NCI-H2107 treated with DMSO at 0.1 percent for 48 hours (cell line): ENCODE measurements at regions not wholly inside any gene's neighbourhood (a gene's known extent, or its start where the extent isn't known, plus 50 kb on each side); places are given as distances from the start of the nearest gene placed in this dataset.
"Not testable (repeated sequence)": the region's sequence is repeated elsewhere in the genome, so short reads cannot be mapped to it uniquely, and the experiment has no call there.

ENCODE experiments used
- DNase-seq: peaks from one replicate; lab custom pipeline; 2025; ENCODE audit not compliant: unreplicated experiment; lab: John Stamatoyannopoulos, UW

DNA sequence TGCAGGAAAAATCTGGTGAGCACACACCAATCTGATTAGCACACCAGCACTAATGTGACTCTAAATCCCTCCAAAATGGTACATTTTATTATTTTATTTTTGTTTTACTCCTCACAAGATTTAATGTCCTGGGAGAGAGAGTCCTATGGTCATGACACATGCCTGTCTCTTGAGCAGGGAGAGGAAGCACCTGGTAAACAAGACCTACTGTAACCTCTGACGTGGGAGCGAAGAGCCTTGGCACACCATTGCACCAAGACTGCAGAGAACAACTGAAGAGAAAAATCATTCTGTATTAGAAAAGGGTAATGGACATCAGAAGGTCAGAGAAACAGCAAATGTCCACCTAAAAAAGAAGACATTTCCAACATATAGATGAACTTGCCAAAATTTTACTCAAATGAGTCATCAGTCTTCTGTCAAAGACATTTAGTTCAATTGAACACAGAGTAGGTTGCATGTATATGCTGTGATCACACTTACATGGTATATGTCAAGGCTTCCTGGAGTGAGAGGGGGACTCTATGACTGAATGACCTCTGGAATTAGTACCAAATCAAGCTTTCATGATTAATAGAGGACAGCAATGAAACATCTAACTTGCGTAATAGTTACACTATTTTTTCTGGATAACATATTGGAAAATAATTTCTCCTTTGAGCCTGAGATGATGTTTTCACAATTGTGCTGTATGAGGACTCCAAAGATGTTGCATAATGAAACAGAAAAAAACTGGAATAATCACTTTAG lies 186.9 kb upstream of the FLRT2 start:
- DNase-seq: no peak

DNA sequence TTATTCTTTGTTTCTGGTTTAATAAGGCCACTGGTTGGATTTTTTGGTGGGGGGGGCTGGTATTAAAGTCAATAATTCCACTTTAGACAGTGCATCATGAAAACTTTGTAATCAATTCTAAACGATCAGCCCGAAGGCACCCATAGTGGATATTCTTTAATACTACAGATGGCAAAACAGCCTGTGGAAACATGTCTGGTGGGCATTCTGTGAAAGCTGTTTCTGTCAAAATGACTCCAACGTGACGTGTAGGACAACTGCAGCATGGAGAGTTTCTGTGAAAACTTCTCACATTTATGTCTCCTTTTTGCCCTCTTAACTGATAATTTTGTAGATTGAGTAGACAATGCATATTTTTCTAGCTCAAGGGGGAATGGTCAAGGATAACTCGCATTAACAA lies 185.8 kb upstream of the FLRT2 start:
- no peak for DNase-seq

DNA sequence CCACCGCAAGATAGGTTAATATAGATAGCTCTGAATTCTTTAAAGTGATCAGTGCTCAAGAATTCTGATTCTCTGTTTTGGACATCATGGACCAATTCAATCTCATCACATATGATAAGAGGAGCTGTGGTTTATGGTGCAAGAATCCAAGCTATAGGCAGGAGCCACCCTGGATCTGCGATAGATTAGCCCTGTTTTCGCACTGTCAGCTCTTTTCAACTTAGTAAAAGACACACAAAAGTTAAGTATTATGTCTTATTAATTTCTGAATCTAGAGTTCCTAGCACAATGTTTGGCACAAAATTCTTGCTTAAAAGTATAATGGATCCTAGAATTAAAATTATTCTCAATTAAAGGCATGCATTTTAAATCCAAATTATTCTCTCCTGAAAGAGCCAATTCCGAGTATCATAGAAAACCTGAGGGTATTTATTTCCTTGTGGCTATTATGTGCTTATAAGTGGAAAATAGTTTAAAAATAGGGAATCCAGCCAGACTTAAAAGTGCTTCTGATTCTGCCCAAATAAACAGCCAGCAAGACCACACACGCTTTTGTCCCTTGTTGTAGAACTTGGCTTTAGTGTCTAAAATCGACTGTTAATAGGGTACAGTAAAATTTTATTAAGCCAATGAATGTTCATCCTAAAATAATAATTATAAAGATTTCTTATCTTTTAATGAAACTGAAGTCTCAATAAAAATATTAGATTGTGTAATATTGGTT lies 184.9 kb upstream of the FLRT2 start:
- no peak for DNase-seq

DNA sequence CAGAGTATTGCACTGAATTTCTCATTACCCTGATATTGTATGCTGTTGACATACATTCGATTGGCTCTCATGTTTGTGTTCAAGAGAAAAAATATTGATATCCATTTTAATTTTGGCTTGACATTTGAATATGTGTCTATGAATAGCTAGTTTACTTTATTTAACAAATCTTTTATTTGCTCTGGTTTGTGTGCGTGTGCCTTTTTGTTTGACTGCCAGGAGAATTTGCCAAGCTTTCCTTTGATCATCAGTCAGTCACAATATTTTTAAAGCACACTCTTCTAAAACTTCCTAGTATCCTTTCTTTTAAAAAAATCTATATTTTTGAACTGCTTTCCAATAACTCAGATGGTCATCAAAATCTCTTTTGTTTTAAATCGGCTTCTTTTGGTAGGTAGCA lies 179.3 kb upstream of the FLRT2 start:
- no peak for DNase-seq

DNA sequence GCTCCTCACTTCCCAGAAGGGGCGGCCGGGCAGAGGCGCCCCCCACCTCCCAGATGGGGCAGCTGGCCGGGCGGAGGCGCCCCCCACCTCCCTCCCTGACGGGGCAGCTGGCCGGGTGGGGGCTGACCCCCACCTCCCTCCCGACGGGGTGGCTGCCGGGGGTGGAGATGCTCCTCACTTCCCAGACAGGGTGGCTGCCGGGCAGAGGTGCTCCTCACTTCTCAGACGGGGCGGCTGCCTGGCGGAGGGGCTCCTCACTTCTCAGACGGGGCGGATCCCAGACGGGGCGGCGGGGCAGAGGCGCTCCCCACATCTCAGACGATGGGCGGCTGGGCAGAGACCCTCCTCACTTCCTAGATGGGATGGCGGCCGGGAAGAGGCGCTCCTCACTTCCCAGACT lies 177.4 kb upstream of the FLRT2 start:
- DNase-seq: not testable (repeated sequence)

DNA sequence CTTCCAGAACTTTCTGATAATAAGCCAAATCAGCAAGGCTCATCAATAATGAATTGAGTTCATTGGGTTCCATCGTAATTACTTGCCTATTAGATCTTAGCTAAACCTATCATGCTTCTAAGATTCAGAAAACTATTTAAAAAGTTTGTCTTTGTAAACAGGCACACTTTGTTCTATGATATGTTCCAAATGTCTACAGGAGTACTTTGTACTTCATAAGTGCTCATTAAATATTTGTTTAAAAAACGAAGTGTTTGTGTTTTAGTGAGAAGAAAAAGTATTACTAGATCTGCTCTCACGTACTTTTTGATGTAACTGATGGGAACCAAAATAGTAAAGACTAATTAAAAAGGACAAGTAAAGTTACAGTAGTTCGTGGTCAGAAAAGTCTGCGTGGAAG lies 172.8 kb upstream of the FLRT2 start:
- DNase-seq: no peak

DNA sequence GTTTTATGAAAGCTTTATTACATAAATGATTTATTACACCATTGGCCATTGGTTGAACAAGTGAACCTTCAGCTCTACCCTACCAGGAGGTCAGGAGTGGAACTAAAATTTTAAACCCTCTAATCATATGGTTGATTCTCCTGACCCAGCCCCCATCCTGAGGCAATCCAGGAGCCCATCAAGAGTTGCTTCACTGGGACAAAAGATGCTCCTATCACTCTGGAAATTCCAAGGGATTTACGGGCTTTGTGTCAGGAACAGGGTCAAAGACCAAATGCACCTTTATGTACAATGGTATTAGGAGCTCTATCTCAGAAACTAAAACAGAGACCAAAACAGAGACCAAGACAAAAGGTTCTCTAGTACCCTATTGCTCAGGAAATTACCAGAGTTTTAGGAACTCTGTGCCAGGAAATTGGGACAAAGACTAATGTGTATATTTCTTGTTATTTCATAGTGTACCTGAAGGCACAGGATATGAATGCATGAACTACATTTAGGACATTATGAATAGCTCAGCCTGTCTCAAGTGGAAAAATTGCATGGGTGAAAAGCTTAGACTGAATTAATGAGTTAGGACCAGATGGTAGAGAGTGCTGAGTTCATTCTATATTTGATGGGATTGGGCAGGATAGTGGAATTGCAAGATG lies 171.7 kb upstream of the FLRT2 start:
- DNase-seq: no peak

DNA sequence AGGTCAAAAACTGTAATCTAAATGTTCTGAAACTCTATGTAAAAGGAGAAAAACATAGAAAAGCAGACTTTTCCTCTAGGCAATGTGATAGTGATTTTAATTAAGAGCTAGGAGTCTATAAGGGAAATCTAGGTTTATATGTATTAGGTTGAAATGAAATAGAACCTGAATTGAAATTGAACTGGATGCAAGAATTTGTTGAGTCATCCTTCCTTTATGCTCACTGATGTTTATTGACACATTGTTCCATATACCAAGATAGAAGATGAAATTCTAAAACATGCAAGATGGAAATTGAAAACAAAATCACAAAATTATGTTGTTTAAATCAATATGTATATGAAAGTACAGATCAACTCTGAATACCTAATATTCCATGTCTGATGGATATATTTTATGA lies 170.4 kb upstream of the FLRT2 start:
- no peak for DNase-seq

DNA sequence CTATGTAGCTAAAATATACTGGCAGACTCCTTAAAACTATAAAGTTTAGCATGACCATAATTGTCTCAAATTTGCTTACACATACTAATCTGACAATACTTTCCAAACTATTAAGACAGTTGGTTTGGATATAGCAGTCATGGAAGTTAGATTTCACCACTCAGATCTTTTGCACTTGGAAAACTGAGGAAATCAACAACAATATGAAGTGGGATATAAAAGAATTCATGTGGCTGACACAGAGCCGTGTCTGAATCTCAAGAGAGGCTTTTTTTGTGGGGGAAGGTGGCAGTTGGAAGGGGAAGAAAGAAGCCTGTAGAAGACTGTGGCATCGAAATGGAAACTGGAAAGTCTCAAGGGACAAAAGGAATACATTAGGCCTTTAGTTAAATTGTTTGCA lies 166.6 kb upstream of the FLRT2 start:
- peak; percentile 86 for DNase-seq

DNA sequence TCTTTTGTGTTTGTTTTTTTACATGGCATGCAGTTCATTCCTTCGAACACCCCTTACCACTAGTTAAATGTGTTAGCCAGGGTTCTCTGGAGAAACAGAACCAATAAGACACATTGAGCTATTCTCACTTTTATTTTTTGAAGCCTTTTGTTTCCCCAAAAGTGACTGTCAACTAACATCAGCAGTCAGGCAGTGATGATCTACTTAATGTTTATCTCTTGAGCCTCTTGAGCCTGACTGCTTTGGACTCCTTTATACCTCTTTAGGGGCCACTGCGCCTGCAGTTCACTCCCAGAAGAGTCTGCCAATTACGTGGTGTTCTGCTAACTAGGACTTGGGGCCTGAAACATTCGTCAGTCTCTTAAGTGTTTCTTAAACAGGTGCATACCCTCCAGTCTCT lies 163.7 kb upstream of the FLRT2 start:
- no peak for DNase-seq

DNA sequence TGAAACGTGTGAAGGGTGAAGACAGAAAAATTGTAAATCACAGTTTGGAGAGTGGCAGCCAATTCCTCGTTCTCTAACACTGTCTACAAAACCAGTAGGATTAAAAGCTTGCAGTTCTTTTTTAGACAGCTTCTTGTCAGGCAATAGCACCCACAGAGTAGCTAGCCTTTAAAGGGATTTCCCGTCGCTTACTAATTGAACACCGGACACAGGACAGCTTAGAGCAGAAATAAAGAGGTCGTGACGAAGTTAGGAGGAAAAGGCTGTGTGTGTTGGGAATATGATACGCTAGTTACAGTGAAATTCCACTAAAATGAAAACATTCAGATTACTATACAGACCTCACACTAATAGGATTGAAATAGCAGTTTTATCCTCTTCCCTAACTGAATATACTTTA lies 149.1 kb upstream of the FLRT2 start:
- no peak for DNase-seq

DNA sequence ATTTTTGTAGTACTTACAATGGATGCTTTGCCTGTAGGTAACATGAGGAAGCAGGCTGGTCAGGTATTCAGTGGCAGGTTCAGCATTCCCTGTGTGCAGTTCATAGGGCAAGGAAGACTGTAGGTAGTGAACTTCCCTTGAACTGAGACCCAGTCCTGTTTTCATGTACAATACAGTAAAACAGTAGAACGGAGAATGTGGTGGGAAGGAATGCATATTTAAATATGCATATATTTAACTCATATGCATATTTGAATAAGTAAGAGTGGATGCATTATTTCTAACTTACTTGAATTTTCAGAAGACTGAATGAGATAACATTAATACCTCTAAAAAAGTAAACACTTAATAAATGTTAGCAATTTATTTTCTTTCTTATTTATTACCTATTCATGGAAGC lies 147.6 kb upstream of the FLRT2 start:
- no peak for DNase-seq

DNA sequence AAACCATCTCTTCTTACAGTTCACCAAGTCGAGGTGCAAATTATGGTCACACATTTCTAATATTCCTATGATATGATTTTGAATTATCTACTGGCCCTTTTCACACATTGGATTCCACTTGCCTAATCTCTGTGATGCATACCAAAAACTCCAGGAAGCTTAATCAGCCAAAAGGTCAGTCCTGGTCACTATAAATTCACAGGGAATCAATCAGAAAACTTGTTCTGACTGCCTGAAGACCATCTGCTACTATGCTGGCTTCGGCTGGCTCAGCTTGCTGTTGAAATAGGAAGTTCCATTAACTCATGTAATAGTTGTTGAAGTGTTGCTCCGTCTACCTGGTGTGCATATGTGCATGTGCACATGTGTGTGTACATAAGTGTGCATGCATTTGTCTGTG lies 142.8 kb upstream of the FLRT2 start:
- DNase-seq: no peak

DNA sequence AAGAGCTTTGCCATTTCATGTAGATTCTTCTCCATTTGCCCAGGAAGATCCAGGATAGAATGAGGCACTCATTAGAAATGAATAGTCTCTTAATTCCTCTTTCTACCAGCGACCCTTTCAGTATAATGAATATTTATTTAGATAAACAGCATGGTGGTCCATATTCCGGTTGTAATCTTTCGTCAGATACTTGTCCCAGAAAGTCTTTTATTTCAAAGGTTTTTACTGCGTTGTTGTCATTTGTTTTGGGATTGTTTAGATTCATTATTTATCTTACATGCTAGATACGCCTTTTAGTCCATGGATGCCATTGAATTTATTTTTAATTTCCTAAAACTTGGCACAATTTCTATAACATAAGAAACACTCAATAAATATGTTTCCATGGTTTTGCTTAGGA lies 139.7 kb upstream of the FLRT2 start:
- DNase-seq: no peak

DNA sequence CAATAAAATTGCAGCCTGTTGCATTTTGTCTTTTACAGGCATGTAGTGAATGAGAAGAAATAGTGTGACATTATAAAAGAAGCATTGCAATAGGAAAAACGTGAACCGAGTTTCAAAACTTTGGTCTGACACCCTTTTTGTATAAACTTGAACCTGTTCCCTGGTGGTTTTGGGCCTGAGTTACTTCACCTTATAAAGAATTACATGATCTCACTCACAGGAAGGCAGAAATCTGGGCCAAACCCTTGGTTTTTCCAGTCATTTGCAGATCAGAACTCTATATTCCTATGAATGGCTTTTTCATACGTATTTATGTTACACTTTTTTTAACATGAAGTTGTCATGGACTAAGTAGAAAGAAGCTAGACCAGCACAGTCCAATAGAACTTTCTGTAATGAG lies 138.5 kb upstream of the FLRT2 start:
- DNase-seq: no peak

DNA sequence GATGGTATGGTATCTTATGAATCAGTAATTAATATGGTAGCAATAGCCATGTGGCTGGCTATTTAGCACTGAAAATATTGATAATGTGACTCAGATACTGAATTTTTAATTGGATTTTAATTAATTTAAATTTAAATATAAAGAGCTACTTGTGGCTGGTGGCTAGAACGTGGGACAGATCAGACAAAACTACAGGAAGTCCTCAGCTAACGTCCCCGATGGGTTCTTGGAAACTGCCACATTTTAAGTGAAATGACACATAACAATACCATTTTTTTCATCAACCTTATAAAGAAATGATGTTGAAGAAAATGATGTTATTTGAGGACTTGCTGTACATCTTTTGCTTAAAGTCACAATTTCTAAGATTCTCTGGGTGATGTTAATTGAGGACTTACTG lies 138.1 kb upstream of the FLRT2 start:
- no peak for DNase-seq

DNA sequence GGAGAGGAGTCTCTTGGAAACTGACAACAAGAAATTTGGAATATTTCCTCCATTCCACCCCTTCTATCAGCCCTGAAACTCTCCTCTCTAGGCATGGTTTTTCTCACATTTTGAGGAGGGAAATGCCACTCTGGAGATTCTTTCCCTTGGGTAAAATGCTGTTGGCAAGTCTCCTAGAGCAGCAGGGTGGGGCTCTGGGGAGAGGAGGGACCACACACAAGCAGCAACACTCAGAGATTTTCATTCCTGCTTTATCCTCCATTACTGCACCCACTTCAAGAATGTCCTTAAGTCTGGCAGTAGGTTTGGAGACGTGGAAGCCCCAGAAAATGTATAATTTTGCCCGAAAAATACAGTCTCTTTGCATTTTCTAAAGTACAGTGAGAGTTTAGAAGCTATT lies 130.8 kb upstream of the FLRT2 start:
- no peak for DNase-seq

DNA sequence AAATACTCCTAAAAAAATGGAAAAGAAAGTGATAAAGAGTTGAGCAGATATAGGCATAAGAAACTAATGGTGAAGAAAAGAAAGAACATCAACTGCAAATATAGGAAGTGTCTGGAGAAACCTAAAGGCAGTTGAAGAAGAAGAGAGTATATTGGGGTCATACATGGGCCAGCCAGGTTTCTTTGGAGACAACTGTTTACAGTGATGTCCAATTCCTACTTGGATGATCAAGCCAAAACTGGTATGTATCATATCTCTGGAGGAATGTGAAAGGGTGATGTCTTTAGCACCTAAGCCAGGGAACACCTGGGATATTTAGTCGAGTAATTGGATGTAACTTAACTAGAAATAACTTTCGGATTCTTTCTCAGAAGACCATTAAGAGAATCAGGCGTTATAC lies 129.3 kb upstream of the FLRT2 start:
- no peak for DNase-seq

DNA sequence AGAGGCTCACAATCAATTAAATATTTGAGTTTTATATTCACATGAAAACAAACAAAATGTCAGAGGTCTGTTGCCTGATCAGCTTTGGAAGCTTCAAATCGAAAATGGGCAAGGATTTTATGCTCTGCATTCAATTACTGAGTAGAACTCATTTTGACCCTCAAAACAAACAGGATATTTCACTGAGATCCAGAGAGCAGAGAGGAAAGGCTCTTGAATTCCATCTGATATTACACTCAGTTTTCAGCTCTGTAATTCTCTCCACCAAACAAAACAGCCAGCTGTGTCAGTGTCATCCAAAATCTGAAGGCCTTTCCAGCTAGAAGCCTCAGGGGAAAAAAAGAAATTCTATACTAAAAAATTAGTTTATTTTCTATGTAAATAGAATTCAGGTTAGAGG lies 128.6 kb upstream of the FLRT2 start:
- DNase-seq: no peak

DNA sequence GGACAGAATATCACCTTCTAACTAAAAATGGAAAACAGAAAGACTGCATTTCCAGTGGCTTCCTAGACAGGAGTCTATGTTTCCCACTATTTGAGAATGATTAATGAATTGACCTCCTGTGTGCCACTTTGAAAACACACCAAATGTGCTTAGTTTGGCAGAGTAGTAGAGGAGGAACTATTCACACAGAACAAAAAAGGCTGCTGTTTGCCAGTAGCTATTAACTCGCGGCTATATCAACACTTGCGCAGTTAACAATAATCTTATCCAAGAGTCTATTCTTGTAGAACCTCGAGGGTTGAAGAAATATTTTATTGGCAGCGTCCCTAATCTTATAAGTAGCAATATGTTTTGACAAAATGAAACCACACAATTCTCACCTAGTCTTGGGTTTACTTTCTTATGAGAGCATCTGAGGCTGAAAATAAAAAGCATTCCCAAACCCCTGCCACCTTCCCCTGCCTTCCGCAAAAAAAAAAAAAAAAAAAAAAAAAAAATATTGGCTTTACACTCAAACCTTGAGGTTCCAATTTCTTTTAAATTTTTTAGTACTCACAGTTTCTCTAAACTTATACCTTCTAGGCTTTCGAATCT lies 127.3 kb upstream of the FLRT2 start:
- DNase-seq: peak; percentile 23

DNA sequence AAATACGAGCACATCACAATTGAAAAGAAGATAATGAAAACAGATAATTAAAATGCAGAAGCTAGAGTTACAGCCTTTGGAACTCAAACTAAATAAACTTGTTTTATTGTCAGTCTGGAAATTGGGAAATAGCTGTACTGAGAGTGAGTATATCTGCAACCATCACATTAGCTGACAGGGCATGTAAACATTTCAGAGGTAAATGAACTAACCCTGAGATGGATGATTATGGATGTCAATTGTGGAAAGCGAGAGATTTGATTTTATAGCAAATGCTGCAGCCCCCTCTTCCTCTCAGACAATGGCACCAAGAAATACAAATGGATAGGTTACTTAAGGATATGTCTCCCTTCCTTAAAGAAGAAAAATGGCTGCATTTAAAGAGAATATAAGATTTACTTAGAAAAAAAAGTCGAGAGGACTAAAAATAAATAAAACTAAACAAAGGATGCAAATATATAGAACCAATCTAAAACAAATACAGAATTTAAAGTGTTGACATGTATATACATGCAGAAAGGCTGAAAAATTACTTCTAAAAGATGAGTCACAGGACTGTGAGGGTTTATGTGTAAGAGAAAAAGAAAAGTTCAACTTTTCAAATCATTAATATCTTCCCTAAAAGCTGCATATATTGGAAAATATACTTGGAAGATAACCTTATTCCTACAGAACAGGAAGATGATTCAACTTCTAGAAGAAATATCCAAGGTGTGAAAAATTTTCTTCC lies 120.3 kb upstream of the FLRT2 start:
- DNase-seq: no peak
